ENCODE measurements at regions not wholly inside any gene's neighbourhood (a gene's known extent, or its start where the extent isn't known, plus 50 kb on each side); places are given as distances from the start of the nearest gene placed in this dataset.

GRCh38 chr9:107989544-107989943 lies 500.0 kb upstream of the KLF4 start:
- no peaks in the 10 kb centered on the region for H3K27me3 Mint-ChIP-seq
- no peak overlapping the region for H3K4me3 Mint-ChIP-seq
- no peaks in the 10 kb centered on the region for H3K9me3 Mint-ChIP-seq
- DNase-seq: no peak
- intact Hi-C loops (cut with micrococcal nuclease): no loop called here
- H3K27ac Mint-ChIP-seq: no peak overlapping the region
- H3K36me3 Mint-ChIP-seq (ENCODE audit: low read depth): no peaks in the 10 kb centered on the region
- H3K4me1 Mint-ChIP-seq: no peaks in the 10 kb centered on the region

- intact Hi-C loops (cut with micrococcal nuclease): no loop called here
- Mint-ChIP-seq H3K4me1 (no peaks in the 10 kb centered on the region), H3K36me3 (ENCODE audit: low read depth) (no peaks in the 10 kb centered on the region), H3K4me3 (no peak overlapping the region), H3K27ac (no peak overlapping the region), H3K27me3 (no peaks in the 10 kb centered on the region), H3K9me3 (no peaks in the 10 kb centered on the region)
- DNase-seq: no peak
Observed at GRCh38 chr9:107989099-107989498, 499.5 kb upstream of the KLF4 start.

GRCh38 chr9:107984956-107985355 lies 495.4 kb upstream of the KLF4 start:
- no peak overlapping the region for H3K27ac Mint-ChIP-seq
- H3K4me1 Mint-ChIP-seq: no peaks in the 10 kb centered on the region
- H3K27me3 Mint-ChIP-seq: no peaks in the 10 kb centered on the region
- intact Hi-C loops (cut with micrococcal nuclease): no loop called here
- no peaks in the 10 kb centered on the region for H3K9me3 Mint-ChIP-seq
- H3K4me3 Mint-ChIP-seq: no peak overlapping the region
- H3K36me3 Mint-ChIP-seq (ENCODE audit: low read depth): no peaks in the 10 kb centered on the region
- no peak for DNase-seq

GRCh38 chr9:107983762-107984161 lies 494.2 kb upstream of the KLF4 start:
- Mint-ChIP-seq H3K27me3 (no peaks in the 10 kb centered on the region), H3K9me3 (no peaks in the 10 kb centered on the region), H3K4me1 (no peaks in the 10 kb centered on the region), H3K4me3 (no peak overlapping the region), H3K27ac (no peak overlapping the region), H3K36me3 (ENCODE audit: low read depth) (no peaks in the 10 kb centered on the region)
- intact Hi-C loops (cut with micrococcal nuclease): no loop called here
- no peak for DNase-seq

- Mint-ChIP-seq H3K4me1 (no peaks in the 10 kb centered on the region), H3K36me3 (ENCODE audit: low read depth) (no peaks in the 10 kb centered on the region), H3K27ac (no peak overlapping the region), H3K4me3 (no peak overlapping the region), H3K27me3 (no peaks in the 10 kb centered on the region), H3K9me3 (no peaks in the 10 kb centered on the region)
- DNase-seq: no peak
- intact Hi-C loops (cut with micrococcal nuclease): no loop called here
Observed at GRCh38 chr9:107983181-107983603, 493.6 kb upstream of the KLF4 start.

GRCh38 chr9:107982745-107983144 lies 493.2 kb upstream of the KLF4 start:
- Mint-ChIP-seq H3K4me3 (no peak overlapping the region), H3K27ac (no peak overlapping the region)

GRCh38 chr9:107982001-107982400 lies 492.4 kb upstream of the KLF4 start:
- Mint-ChIP-seq H3K9me3 (no peaks in the 10 kb centered on the region), H3K4me3 (no peak overlapping the region), H3K27ac (no peak overlapping the region), H3K36me3 (ENCODE audit: low read depth) (no peaks in the 10 kb centered on the region), H3K27me3 (no peaks in the 10 kb centered on the region), H3K4me1 (no peaks in the 10 kb centered on the region)
- intact Hi-C loops (cut with micrococcal nuclease): no loop called here
- DNase-seq: no peak

More at GRCh38 chr9:107982745-107983144, 493.2 kb upstream of the KLF4 start:
- Mint-ChIP-seq H3K4me1 (no peaks in the 10 kb centered on the region), H3K27me3 (no peaks in the 10 kb centered on the region), H3K9me3 (no peaks in the 10 kb centered on the region), H3K36me3 (ENCODE audit: low read depth) (no peaks in the 10 kb centered on the region)
- DNase-seq: no peak
- intact Hi-C loops (cut with micrococcal nuclease): no loop called here

GRCh38 chr9:107980984-107981383 lies 491.4 kb upstream of the KLF4 start:
- no peaks in the 10 kb centered on the region for H3K36me3 Mint-ChIP-seq (ENCODE audit: low read depth)
- no peak overlapping the region for H3K4me3 Mint-ChIP-seq
- no peaks in the 10 kb centered on the region for H3K27me3 Mint-ChIP-seq
- DNase-seq: no peak
- no peaks in the 10 kb centered on the region for H3K4me1 Mint-ChIP-seq
- intact Hi-C loops (cut with micrococcal nuclease): no loop called here
- H3K9me3 Mint-ChIP-seq: peaks cover 3% of the 10 kb centered on the region
- no peak overlapping the region for H3K27ac Mint-ChIP-seq

GRCh38 chr9:107976767-107977166 lies 487.2 kb upstream of the KLF4 start:
- Mint-ChIP-seq H3K27me3 (no peaks in the 10 kb centered on the region), H3K36me3 (ENCODE audit: low read depth) (no peaks in the 10 kb centered on the region), H3K4me1 (no peaks in the 10 kb centered on the region), H3K9me3 (peaks cover 6% of the 10 kb centered on the region), H3K27ac (no peak overlapping the region), H3K4me3 (no peak overlapping the region)
- intact Hi-C loops (cut with micrococcal nuclease): no loop called here
- DNase-seq: no peak

GRCh38 chr9:107975426-107976010 lies 485.9 kb upstream of the KLF4 start:
- no peak for DNase-seq
- H3K27ac Mint-ChIP-seq: no peak overlapping the region
- H3K4me3 Mint-ChIP-seq: no peak overlapping the region
- peaks cover 6% of the 10 kb centered on the region for H3K9me3 Mint-ChIP-seq
- H3K36me3 Mint-ChIP-seq (ENCODE audit: low read depth): no peaks in the 10 kb centered on the region
- no peaks in the 10 kb centered on the region for H3K27me3 Mint-ChIP-seq
- H3K4me1 Mint-ChIP-seq: no peaks in the 10 kb centered on the region
- intact Hi-C loops (cut with micrococcal nuclease): no loop called here

- Mint-ChIP-seq H3K27me3 (no peaks in the 10 kb centered on the region), H3K4me3 (no peak overlapping the region), H3K9me3 (peaks cover 6% of the 10 kb centered on the region), H3K36me3 (ENCODE audit: low read depth) (no peaks in the 10 kb centered on the region), H3K4me1 (no peaks in the 10 kb centered on the region), H3K27ac (no peak overlapping the region)
- no peak for DNase-seq
- intact Hi-C loops (cut with micrococcal nuclease): no loop called here
Observed at GRCh38 chr9:107973451-107973850, 483.9 kb upstream of the KLF4 start.

GRCh38 chr9:107972346-107972745 lies 482.8 kb upstream of the KLF4 start:
- Mint-ChIP-seq H3K4me3 (no peak overlapping the region), H3K9me3 (peaks cover 6% of the 10 kb centered on the region), H3K4me1 (no peaks in the 10 kb centered on the region), H3K27me3 (no peaks in the 10 kb centered on the region), H3K27ac (no peak overlapping the region), H3K36me3 (ENCODE audit: low read depth) (no peaks in the 10 kb centered on the region)
- intact Hi-C loops (cut with micrococcal nuclease): no loop called here
- DNase-seq: no peak

- intact Hi-C loops (cut with micrococcal nuclease): no loop called here
- Mint-ChIP-seq H3K27me3 (no peaks in the 10 kb centered on the region), H3K27ac (no peak overlapping the region), H3K4me3 (no peak overlapping the region), H3K9me3 (peaks cover 4% of the 10 kb centered on the region), H3K4me1 (no peaks in the 10 kb centered on the region), H3K36me3 (ENCODE audit: low read depth) (no peaks in the 10 kb centered on the region)
- DNase-seq: no peak
Observed at GRCh38 chr9:107971241-107971640, 481.7 kb upstream of the KLF4 start.

- no peak for DNase-seq
- intact Hi-C loops (cut with micrococcal nuclease): no loop called here
- Mint-ChIP-seq H3K4me1 (no peaks in the 10 kb centered on the region), H3K36me3 (ENCODE audit: low read depth) (no peaks in the 10 kb centered on the region), H3K27me3 (no peaks in the 10 kb centered on the region), H3K27ac (no peak overlapping the region), H3K4me3 (no peak overlapping the region), H3K9me3 (peaks cover 3% of the 10 kb centered on the region)
Observed at GRCh38 chr9:107970726-107971125, 481.2 kb upstream of the KLF4 start.

GRCh38 chr9:107969727-107970126 lies 480.2 kb upstream of the KLF4 start:
- no peak for DNase-seq
- intact Hi-C loops (cut with micrococcal nuclease): no loop called here
- H3K27ac Mint-ChIP-seq: no peak overlapping the region
- H3K9me3 Mint-ChIP-seq: peaks cover 3% of the 10 kb centered on the region
- H3K4me3 Mint-ChIP-seq: no peak overlapping the region
- no peaks in the 10 kb centered on the region for H3K4me1 Mint-ChIP-seq
- H3K27me3 Mint-ChIP-seq: no peaks in the 10 kb centered on the region
- no peaks in the 10 kb centered on the region for H3K36me3 Mint-ChIP-seq (ENCODE audit: low read depth)

Data from activated CD4-positive, alpha-beta T cell treated with anti-CD3 and anti-CD28 coated beads, Interleukin-2, amount 10 ng/mL, durations not matched to agents 24 days and 14 days (primary cell).